ENCODE measurements at regions not wholly inside any gene's neighbourhood (a gene's known extent, or its start where the extent isn't known, plus 50 kb on each side); places are given as distances from the start of the nearest gene placed in this dataset.
A peak's percentile ranks its signal among the peaks of the same experiment; 100 is the strongest.
"Not testable (repeated sequence)": the region's sequence is repeated elsewhere in the genome, so short reads cannot be mapped to it uniquely, and the experiment has no call there.

GRCh38 chr16:48817032-48817431 is 207.1 kb upstream of the N4BP1 start:
- DNase-seq, result no peak

GRCh38 chr16:48816393-48816792 is 206.4 kb upstream of the N4BP1 start:
- DNase-seq, result no peak

GRCh38 chr16:48814994-48815393 is 205.0 kb upstream of the N4BP1 start:
- DNase-seq, result no peak

- no peak for DNase-seq
Measured at GRCh38 chr16:48813485-48813884, 203.5 kb upstream of the N4BP1 start.

- no peak for DNase-seq
Measured at GRCh38 chr16:48812856-48813255, 202.9 kb upstream of the N4BP1 start.

- DNase-seq, result no peak
Measured at GRCh38 chr16:48811478-48811877, 201.5 kb upstream of the N4BP1 start.

GRCh38 chr16:48810803-48811453 is 200.9 kb upstream of the N4BP1 start:
- DNase-seq, result no peak

- no peak for DNase-seq
Measured at GRCh38 chr16:48810436-48810802, 200.4 kb upstream of the N4BP1 start.

GRCh38 chr16:48790151-48790550 is 180.2 kb upstream of the N4BP1 start:
- DNase-seq, result no peak

GRCh38 chr16:48788475-48788874 is 178.5 kb upstream of the N4BP1 start:
- DNase-seq, result no peak

GRCh38 chr16:48745541-48745940 is 135.6 kb upstream of the N4BP1 start:
- no peak for DNase-seq

- DNase-seq, result no peak
Measured at GRCh38 chr16:48740964-48741363, 131.0 kb upstream of the N4BP1 start.

GRCh38 chr16:48734220-48734619 is 124.2 kb upstream of the N4BP1 start:
- DNase-seq, result no peak

GRCh38 chr16:48704710-48705109 is 94.7 kb upstream of the N4BP1 start:
- DNase-seq, result no peak

GRCh38 chr16:48687421-48688038 is 77.5 kb upstream of the N4BP1 start:
- DNase-seq, result peak; percentile 32 to 45

GRCh38 chr16:48684148-48684547 is 74.2 kb upstream of the N4BP1 start:
- DNase-seq, result no peak

- DNase-seq, result no peak
Measured at GRCh38 chr16:48682971-48683370, 73.0 kb upstream of the N4BP1 start.

- DNase-seq, result no peak
Measured at GRCh38 chr16:48681520-48681919, 71.5 kb upstream of the N4BP1 start.

- DNase-seq, result no peak
Measured at GRCh38 chr16:48680881-48681280, 70.9 kb upstream of the N4BP1 start.

- no peak for DNase-seq
Measured at GRCh38 chr16:48676836-48677235, 66.9 kb upstream of the N4BP1 start.

- not testable (repeated sequence) for DNase-seq
Measured at GRCh38 chr16:48668184-48668583, 58.2 kb upstream of the N4BP1 start.

- DNase-seq, result no peak
Measured at GRCh38 chr16:48659940-48660339, 50.0 kb upstream of the N4BP1 start.

Data from cerebellar nuclear complex (tissue), 1 donor.